DMS79 (cell line): ENCODE measurements at regions not wholly inside any gene's neighbourhood (a gene's known extent, or its start where the extent isn't known, plus 50 kb on each side); places are given as distances from the start of the nearest gene placed in this dataset.

ENCODE experiments used
- DNase-seq: peaks from one replicate; lab custom pipeline; 2025; lab: John Stamatoyannopoulos, UW

DNA sequence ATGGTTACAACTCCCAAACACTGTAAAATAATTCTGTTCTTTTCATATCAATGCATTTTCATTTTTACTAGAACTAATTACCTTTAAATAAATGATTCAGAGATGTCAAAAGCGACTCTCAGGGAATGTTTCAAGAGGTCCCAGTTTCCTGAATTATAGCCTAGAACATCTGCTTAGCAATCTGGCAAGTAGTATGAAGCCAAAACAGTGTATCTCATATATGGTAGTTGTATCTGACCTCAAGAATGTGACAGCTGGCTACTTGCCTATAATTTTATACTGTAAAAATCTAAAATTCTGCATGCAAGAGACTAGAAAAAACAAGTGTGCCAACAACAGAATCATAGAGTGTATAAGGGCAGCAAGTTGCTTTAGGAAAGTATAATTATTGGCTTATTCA is 187.7 kb upstream of the POU5F2 start:
- DNase-seq, result no peak

DNA sequence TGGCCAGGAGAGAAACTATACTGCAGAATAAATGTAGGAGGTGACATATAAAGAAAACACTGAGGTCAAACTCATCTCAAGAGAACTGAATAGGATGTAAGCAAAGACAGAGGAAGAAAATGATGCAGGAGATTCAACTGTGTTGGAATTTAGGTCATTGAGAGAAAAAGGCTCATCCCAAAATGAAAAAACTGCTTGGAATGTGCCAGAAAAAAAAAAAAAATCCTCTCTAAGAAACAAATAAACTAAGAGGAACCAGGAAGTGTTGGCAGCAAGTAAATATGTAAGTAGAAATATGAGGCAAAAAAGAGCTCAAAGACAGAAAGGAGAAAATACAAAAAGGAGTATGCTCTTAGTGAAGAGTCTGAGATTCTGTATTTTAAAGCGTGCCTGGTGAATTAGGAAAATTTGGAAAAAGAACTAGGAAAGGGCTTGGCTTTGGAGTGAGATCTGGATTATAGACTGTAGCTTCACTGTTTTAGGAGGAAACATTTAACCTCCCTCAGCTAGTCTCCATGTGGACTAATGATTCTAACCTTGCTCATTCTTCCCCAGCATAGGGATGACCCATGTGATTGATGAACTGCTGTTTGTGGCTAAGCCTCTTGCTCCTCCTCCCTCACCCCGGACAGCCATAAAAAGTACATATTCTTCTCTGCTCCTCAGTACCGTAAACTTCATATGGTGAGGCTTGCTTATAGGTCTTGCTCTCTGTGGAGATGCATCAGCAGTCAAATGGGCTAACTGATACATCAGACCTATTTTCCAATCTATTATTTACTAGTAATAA is 185.6 kb upstream of the POU5F2 start:
- DNase-seq, result no peak

DNA sequence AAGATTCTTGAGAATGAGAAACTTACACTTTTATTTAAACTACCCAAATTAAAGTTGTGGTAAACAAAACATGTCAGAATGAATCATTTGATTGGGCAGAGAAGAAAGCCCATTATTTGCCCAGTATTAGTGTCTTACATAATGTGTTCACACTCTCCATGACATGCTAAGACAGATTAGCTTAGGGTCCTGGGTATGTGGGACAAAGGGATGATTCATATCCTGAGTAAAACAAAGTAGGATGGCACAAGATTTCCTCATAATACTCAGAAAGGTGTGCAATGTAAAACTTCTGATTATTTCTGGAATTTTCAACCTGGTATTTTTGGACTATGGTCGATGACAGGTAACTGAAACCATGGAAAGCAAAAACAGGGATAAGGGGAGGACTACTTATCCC is 183.9 kb upstream of the POU5F2 start:
- no peak for DNase-seq

GRCh38 chr5:93924628-93925027 is 183.2 kb upstream of the POU5F2 start:
- no peak for DNase-seq

DNA sequence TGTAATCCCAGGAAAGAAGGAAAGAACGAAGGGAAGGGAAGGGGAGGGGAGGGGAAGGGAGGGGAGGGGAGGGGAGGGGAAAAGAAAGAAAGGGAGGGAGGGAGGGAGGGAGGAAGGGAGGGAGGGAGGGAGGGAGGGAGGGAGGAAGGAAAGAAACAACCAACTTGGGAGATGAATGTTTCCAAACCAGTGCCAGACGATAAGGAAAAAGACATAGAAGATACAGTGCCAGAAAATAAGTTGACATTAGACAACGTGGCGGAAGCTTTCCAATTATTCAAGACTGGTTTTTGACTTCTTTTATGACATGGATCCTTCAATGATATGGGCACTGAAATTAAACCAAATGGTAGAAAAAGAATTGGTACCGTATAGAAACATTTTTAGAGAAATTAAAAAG is 181.2 kb upstream of the POU5F2 start:
- DNase-seq, result no peak

GRCh38 chr5:93921001-93921400 is 179.6 kb upstream of the POU5F2 start:
- DNase-seq, result no peak

- DNase-seq, result no peak
These were observed 175.5 kb upstream of the POU5F2 start for GRCh38 chr5:93916872-93917271.

DNA sequence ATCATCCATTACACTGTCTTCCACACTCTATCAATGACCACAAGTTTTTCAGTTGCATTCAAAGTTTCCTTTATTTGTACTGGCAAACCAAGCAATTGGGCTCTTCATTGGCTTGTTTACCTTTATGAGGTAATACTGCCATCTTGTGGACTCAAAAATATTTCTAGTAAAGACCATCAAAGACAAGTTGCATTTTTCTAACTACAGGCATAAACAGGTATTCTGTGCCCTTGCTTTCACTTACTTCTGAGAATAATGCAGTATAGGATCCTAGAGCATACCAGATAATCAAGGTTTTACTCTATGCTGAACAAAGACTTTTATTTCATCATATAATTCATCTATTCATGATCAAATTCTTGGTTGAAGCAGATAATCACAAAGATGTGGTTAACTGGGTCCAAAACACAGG is 173.7 kb upstream of the POU5F2 start:
- no peak for DNase-seq

DNA sequence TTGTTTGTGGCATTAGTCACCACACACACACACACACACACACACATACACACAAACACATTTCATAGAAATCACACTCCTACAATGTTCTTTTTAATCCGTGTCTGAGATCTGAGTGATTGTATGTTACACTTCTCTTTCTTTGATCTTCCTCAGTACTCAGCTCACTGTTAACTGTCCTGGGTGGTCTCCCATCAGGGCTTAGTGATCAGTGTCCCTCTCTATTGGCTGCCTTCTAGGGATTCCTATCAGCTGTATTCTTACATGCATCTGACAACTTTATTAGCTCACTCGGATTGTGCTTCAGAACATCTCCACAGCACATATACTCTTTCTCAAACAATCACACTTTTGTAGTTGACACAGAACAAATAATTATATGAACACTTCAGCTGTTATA is 170.2 kb upstream of the POU5F2 start:
- no peak for DNase-seq

DNA sequence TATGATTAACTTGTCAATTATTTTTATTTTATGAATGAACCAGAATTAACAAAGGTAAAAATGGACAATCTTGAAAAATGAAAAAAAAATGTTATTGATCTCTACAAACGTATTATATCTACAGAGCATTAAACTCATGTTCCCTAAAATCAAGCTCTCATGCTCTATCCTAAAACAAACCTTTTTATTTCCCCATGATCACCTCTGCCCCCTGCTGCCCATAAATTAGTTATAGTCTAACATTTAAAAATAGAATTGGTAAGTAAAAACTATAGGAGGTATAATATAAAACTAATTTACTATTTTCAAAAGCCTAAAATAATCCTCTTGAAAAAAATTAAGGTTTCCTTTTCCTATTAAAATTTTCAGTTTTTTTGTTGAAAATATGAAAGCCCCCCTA is 168.0 kb upstream of the POU5F2 start:
- no peak for DNase-seq

DNA sequence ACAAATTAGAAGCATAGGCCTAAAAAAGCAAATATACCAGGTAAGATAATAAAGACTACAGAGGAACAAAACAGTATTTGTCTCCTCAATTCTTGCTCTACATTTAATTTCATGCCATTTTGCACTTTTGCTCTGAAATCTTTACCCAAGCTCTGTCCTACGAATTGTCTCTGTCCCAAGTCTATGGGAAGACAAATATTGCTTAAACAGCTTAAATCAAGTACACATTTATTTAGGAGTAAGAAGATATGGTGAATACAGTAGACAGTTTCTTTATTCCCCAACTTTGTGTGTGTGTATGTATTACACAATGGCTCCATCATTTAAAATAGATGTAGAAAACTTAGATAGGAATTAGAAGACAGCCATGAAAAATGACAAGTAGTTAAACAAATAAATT is 163.5 kb upstream of the POU5F2 start:
- no peak for DNase-seq

GRCh38 chr5:93902288-93902687 is 160.9 kb upstream of the POU5F2 start:
- DNase-seq, result no peak

GRCh38 chr5:93899026-93899600 is 157.7 kb upstream of the POU5F2 start:
- DNase-seq, result no peak

- no peak for DNase-seq
These were observed 153.4 kb upstream of the POU5F2 start for GRCh38 chr5:93894601-93895354.

DNA sequence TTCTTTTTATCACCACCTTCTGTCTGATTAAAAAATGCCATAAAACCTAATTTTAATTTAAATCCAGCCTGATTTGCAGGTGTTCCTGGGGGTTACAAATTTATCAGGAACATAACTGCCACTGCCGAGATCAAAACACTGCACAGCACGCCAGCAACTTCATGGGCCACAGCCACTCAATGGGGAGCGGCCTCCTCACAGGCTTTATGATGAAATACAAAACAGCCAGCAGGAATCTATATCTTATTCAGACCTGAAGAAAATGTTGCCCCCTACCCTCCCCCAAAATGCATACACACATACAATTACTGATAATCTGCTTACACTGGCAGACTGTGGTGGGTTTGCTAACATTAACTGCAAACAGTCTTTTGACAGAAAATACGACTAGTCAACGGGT is 151.7 kb upstream of the POU5F2 start:
- DNase-seq, result no peak

- no peak for DNase-seq
These were observed 151.1 kb upstream of the POU5F2 start for GRCh38 chr5:93892481-93892880.

DNA sequence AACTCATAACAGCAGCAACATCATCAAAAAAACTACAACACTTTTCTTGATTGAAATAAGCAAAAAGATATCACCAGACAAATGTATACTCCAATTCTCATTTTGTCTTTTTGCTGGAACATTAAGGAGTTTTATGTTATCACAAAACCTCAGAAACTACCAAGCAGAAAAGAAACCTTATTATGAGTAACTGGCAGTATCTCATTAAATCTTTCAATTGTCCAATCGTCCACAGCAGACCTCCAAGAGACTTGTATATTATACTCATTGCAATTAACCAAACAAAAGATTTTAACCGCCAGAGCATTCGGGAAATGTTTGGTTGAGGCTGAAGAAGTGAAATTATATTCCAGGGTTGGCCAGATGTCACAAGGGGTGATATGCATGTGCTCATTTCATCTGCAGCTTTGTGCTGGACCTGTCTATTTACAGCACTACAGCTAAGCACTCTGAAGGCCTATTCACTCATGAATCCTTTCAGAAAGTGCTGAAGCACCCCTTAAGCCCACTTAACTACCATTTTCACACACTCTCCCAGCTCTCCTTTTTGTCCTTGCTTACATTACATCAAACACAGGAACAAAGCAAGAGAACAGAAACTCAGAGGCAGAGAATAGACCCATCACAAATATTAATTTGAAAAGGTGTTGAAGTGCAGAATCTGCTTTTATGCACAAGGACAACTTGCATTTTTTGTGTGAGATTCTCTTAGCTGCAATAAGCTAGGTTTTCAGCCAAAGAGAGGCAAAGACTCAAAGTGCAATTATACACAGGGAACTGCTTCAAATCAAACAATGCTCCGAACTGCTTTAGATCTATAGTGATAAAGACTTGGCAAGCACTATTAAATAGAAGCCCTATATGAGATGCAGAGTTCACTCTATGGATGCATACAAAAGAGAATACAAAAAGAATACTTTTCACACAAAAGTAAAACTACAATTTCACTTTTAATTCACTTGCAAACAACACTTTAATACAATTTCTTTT is 150.4 kb upstream of the POU5F2 start:
- peak; percentile 90 for DNase-seq

DNA sequence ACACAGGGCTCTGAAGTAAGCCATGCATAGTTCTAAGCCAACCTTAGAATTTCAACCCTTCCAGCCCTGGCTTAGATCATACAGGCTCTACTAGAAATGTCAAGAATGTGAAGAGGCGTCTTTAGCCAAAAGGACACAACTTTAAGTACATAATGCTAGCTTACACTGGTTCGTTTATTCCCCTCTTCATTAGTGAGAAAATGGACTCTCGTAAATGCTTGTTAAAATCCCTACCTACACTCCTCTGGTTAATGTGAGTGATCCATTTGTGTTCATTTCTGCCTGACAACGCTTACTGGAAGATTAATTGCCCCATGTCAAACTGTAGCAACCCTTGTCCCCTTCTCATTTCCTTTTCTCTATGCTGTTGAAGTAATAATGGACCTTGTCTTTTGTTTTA is 149.3 kb upstream of the POU5F2 start:
- DNase-seq, result peak; percentile 80

- no peak for DNase-seq
These were observed 146.3 kb upstream of the POU5F2 start for GRCh38 chr5:93887678-93888077.

- DNase-seq, result no peak
These were observed 145.5 kb upstream of the POU5F2 start for GRCh38 chr5:93886917-93887361.

GRCh38 chr5:93886098-93886806 is 144.9 kb upstream of the POU5F2 start:
- DNase-seq, result no peak
